VCaP (cell line): ENCODE measurements at regions not wholly inside any gene's neighbourhood (a gene's known extent, or its start where the extent isn't known, plus 50 kb on each side); places are given as distances from the start of the nearest gene placed in this dataset.
"Not testable (repeated sequence)": the region's sequence is repeated elsewhere in the genome, so short reads cannot be mapped to it uniquely, and the experiment has no call there.

Experiments
- H3K27ac ChIP-seq: fragments of 450-650 bp; 2 replicates; pipeline ENCODE4 v1.5.1; 2017
- TF ChIP-seq, protein P1 (sequence below): fragments of 450-650 bp; conservative IDR thresholded peaks from 2 replicates; pipeline ENCODE4 v1.5.1; 2017; ENCODE audit warnings: mild to moderate bottlenecking, moderate library complexity

DNA sequence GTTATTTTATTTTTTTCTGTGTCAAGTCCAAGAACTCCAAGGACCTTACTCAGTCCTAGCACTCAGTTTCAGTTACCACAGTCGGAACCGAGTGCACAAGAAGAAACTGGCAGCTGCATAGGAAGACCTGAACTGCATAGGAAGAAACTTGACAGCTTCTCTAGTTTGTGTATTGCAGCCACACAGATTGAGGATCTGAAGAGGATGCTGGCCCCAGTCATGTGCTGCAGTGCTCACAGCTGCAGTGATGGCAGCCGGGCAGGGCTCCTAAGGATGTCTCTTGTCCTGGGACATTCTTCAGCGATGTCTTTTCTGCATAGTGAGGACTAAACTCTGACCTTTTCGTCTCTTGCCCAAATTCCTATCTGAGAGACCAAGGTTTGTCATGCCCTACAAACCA is 261.2 kb downstream of the STIM2 start:
- TF ChIP-seq, protein P1, sequence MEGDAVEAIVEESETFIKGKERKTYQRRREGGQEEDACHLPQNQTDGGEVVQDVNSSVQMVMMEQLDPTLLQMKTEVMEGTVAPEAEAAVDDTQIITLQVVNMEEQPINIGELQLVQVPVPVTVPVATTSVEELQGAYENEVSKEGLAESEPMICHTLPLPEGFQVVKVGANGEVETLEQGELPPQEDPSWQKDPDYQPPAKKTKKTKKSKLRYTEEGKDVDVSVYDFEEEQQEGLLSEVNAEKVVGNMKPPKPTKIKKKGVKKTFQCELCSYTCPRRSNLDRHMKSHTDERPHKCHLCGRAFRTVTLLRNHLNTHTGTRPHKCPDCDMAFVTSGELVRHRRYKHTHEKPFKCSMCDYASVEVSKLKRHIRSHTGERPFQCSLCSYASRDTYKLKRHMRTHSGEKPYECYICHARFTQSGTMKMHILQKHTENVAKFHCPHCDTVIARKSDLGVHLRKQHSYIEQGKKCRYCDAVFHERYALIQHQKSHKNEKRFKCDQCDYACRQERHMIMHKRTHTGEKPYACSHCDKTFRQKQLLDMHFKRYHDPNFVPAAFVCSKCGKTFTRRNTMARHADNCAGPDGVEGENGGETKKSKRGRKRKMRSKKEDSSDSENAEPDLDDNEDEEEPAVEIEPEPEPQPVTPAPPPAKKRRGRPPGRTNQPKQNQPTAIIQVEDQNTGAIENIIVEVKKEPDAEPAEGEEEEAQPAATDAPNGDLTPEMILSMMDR, result no peak

DNA sequence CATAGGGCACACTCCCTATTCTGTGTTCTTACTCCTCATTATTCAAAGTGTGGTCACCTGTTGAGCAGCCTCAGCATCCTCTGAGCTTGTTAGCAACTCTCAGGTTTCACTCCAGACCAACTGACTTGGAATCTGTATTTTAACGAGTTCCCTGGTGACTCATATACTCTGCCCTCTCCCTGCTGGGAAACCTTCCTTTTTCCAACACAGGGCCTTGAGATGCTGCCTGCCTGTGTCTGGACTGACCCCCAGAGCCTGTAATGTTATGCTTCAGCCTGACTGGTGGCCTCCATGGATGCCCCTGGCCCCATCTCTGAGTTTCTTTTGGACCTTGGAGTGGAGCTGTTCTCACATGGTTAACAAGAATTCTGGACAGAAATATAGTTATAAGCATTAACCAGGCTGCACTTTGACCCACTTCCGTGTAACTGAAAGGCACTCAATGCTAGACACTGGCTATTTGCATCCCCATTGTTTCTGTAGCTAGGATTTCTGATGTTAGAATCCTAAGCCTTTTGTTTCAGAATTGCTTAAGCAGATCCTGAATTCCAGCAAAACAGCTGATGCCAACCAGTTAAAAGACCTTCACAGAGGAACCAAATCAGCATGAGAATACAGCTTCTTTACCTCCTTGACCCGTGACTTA is 262.6 kb downstream of the STIM2 start:
- TF ChIP-seq, protein P1, result no peak
- H3K27ac ChIP-seq, result no peak overlapping the region

More for the DNA sequence above, 261.2 kb downstream of the STIM2 start:
- no peak overlapping the region for H3K27ac ChIP-seq

DNA sequence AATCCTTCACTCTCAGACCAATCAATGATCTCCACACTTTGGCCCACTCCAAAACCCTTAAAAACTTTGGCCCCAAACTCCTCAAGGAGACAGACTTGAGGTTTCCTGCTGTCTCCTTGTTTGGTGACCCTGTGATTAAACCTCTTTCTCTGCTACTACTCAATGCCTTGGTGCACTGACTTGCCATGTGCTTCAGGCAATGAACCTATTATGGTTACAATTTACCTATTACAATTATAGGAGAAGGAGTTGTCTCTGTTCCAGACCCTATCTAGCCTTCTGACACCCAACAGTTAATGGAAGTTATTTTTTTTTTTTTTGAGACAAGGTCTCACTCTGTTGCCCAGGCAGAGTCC is 263.1 kb downstream of the STIM2 start:
- H3K27ac ChIP-seq, result no peak overlapping the region
- TF ChIP-seq, protein P1, result no peak

DNA sequence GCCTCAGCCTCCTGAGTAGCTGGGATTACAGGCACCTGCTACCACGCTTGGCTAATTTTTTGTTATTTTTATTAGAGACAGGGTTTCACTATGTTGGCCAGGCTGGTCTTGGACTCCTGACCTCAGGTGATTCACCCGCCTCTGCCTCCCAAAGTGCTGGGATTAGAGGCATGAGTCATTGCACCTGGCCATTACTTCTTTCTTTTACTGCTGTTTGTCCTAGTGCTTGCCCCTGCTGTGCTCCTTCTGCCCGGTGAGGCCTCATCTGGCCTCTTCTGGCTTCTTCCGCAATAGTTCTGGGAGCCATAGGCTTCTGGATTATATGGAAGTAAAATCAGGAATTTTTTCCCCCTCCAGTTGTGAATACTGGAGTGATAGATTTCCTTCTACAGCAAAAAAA is 266.3 kb downstream of the STIM2 start:
- not testable (repeated sequence) for H3K27ac ChIP-seq

DNA sequence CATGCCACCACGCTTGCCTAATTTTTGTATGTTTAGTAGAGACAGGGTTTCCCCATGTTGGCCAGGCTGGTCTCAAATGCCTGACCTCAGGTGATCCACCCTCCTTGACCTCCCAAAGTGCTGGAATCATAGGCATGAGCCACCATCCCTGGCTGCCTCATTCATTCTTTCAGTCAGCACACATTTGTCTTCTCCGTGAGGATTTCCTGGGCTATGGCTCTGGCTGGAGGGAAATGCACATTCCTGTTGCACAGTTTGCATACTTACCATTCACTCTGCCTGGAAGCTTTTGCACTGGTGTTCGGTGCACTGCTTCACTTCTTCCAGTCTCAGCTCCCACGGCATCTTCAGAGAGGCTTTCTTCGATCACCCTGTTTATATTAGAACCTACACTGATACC is 267.8 kb downstream of the STIM2 start:
- H3K27ac ChIP-seq, result no peak overlapping the region
- TF ChIP-seq, protein P1, result no peak

DNA sequence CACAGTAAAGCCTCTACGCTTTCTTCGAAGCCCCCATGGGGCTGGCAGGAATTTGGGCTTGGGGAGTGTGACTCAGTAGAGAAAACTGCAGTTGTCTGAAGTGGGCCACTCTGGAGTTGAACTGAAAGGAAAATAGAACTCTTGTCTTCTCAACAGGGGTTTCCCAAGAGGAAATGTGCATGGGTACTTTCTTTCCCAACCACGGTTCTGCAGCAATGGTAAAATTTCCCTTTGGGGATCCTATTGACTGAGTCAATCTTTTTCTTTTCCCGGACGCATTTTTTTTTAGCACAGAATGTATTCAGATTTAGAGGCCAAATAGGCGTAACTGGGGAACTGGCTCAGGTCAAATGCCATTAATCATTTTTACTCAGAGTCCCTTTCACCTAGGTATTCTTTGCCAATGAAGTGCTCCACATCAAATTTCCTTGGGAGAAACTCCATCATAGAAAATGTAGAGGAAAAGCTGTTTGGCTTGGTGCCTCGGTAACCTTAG is 269.3 kb downstream of the STIM2 start:
- no peak overlapping the region for H3K27ac ChIP-seq
- TF ChIP-seq, protein P1, result no peak

DNA sequence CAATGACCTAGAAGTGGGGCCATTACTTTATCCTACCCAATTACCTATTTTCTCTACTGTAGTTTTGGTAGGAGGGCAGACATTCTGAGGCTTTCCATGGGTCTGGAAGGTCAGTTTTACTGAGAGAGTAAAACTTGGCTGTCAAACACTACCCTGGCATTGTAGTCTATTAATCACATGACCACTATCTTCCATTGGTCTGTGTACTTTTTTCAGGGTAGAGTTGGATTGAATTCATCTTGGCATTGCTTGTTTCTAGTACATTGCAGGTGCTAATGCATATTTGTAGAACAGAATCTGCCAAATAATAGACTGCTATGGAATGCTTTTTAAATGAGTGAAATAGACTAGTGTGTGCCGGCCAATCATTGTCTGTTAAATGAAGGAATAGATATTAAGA is 271.9 kb downstream of the STIM2 start:
- TF ChIP-seq, protein P1, result no peak
- H3K27ac ChIP-seq, result no peak overlapping the region

DNA sequence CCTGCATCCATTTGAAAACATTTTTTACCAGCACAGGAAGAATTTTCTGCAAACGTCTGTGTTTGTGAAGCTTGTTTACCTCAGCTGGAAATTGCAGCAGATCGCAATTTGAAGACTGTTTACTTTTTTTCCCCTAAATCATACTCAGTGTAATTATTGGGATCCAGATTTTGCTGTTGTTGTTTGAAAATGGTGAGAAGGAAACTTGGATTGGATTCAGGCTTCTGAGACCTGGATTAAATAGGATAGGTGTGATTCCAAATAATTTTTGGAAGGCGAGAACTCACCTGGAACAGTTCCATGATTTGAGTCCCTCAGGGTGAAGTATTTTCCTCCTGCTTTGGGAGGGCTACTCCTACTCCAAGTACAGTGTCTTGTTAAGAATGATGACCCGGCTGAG is 279.8 kb downstream of the STIM2 start:
- TF ChIP-seq, protein P1, result no peak

More for the DNA sequence above, 279.8 kb downstream of the STIM2 start:
- H3K27ac ChIP-seq, result no peak overlapping the region
